Trophoblast cell (in vitro differentiated cells and primary cell): ENCODE measurements at regions not wholly inside any gene's neighbourhood (a gene's known extent, or its start where the extent isn't known, plus 50 kb on each side); places are given as distances from the start of the nearest gene placed in this dataset.

Experiments used
- DNase-seq, 2 donors: peaks; one replicate each; pipeline ENCODE4 v3.0.0-alpha.2; 2016
- H2AFZ ChIP-seq: 2 replicates; pipeline ENCODE4 v1.6.1; 2013; ENCODE audit warnings: low read length, moderate library complexity, mild to moderate bottlenecking; ENCODE audit not compliant: insufficient read depth, poor library complexity
- H2AK5ac ChIP-seq: 2 replicates; pipeline ENCODE4 v1.6.1; 2013; ENCODE audit warnings: mild to moderate bottlenecking, low read length
- H2BK120ac ChIP-seq: 2 replicates; pipeline ENCODE4 v1.6.1; 2013; ENCODE audit warnings: low read length, mild to moderate bottlenecking, moderate library complexity; ENCODE audit not compliant: insufficient read depth, poor library complexity
- H2BK12ac ChIP-seq: 2 replicates; pipeline ENCODE4 v1.6.1; 2013; ENCODE audit warnings: mild to moderate bottlenecking, low read length, moderate library complexity
- H2BK5ac ChIP-seq: 2 replicates; pipeline ENCODE4 v1.6.1; 2013; ENCODE audit warnings: low read length, low read depth, moderate library complexity, mild to moderate bottlenecking; ENCODE audit not compliant: poor library complexity
- H3K14ac ChIP-seq: 2 replicates; pipeline ENCODE4 v1.6.1; 2013; ENCODE audit warnings: mild to moderate bottlenecking, low read length
- H3K18ac ChIP-seq: 2 replicates; pipeline ENCODE4 v1.6.1; 2013; ENCODE audit warnings: mild to moderate bottlenecking, low read length
- H3K23ac ChIP-seq: 2 replicates; pipeline ENCODE4 v1.6.1; 2013; ENCODE audit warnings: low read length
- H3K27ac ChIP-seq: 2 replicates; pipeline ENCODE4 v1.5.1; 2013; ENCODE audit warnings: low read depth, mild to moderate bottlenecking, inconsistent platforms, low read length, moderate library complexity
- H3K27me3 ChIP-seq: 2 replicates; pipeline ENCODE4 v1.6.1; 2013; ENCODE audit warnings: inconsistent platforms, mild to moderate bottlenecking, low read length, moderate library complexity; ENCODE audit not compliant: insufficient read depth
- H3K36me3 ChIP-seq, 2 experiments: 1 replicate in 1 of 2; 2 replicates in 1 of 2; pipeline ENCODE4 v1.6.1; 2013; ENCODE audit warnings: low read length in 2 of 2, mild to moderate bottlenecking in 2 of 2, moderate library complexity in 1 of 2; ENCODE audit not compliant: insufficient read depth in 2 of 2, control insufficient read depth in 1 of 2
- H3K4ac ChIP-seq: 2 replicates; pipeline ENCODE4 v1.6.1; 2013; ENCODE audit warnings: low read depth, mild to moderate bottlenecking, low read length, moderate library complexity
- H3K4me1 ChIP-seq, 2 experiments: 1 replicate in 1 of 2; 2 replicates in 1 of 2; pipeline ENCODE4 v1.6.1; 2013; ENCODE audit warnings: low read length in 2 of 2, mild to moderate bottlenecking in 2 of 2, moderate library complexity in 1 of 2; ENCODE audit not compliant: insufficient read depth in 2 of 2, control insufficient read depth in 1 of 2
- H3K4me2 ChIP-seq: 2 replicates; pipeline ENCODE4 v1.6.1; 2013; ENCODE audit warnings: inconsistent platforms, mild to moderate bottlenecking, low read length, moderate library complexity
- H3K4me3 ChIP-seq: 2 replicates; pipeline ENCODE4 v1.5.1; 2013; ENCODE audit warnings: mild to moderate bottlenecking, low read depth, low read length, inconsistent platforms
- H3K79me1 ChIP-seq: one replicate; pipeline ENCODE4 v1.6.1; 2013; ENCODE audit warnings: low read length
- H3K79me2 ChIP-seq: 2 replicates; pipeline ENCODE4 v1.6.1; 2013; ENCODE audit warnings: low read length, mild to moderate bottlenecking; ENCODE audit not compliant: control insufficient read depth, insufficient read depth, poor library complexity
- H3K9ac ChIP-seq: 2 replicates; pipeline ENCODE4 v1.6.1; 2013; ENCODE audit warnings: mild to moderate bottlenecking, low read length
- H3K9me3 ChIP-seq: 2 replicates; pipeline ENCODE4 v1.6.1; 2013; ENCODE audit warnings: low read depth, mild to moderate bottlenecking, control low read depth, inconsistent platforms, low read length; ENCODE audit not compliant: insufficient read depth
- H4K12ac ChIP-seq: 2 replicates; pipeline ENCODE4 v1.6.1; 2013; ENCODE audit warnings: low read depth, mild to moderate bottlenecking, low read length, moderate library complexity
- H4K8ac ChIP-seq: 2 replicates; pipeline ENCODE4 v1.6.1; 2013; ENCODE audit warnings: low read depth, mild to moderate bottlenecking, low read length, moderate library complexity
- H4K91ac ChIP-seq: one replicate; pipeline ENCODE4 v1.6.1; 2013; ENCODE audit warnings: low read depth, mild to moderate bottlenecking, low read length, moderate library complexity
- WGBS: extraction: QIAGEN DNeasy Blood & Tissue Kit; methylation state at CpG from one replicate; pipeline ENCODE4 v1.1.7; 2013; ENCODE audit warnings: missing lambda C conversion rate; ENCODE audit not compliant: insufficient read length, insufficient coverage; ENCODE audit errors: extremely low coverage; 5-methylcytosine and 5-hydroxymethylcytosine counted together

- no peak overlapping the region for H4K8ac ChIP-seq
- H3K4me3 ChIP-seq = no peak overlapping the region
- H3K23ac ChIP-seq = no peak overlapping the region
- no peak overlapping the region for H4K91ac ChIP-seq
- no peak overlapping the region for H3K4ac ChIP-seq
- H3K4me2 ChIP-seq = no peak overlapping the region
- H3K79me1 ChIP-seq = no peaks in the 10 kb centered on the region
- H3K4me1 ChIP-seq = no peaks in the 10 kb centered on the region
- no peak for DNase-seq
- no peak overlapping the region for H2BK5ac ChIP-seq
- H3K27ac ChIP-seq = no peak overlapping the region
- H2AK5ac ChIP-seq = no peak overlapping the region
- H2BK12ac ChIP-seq = no peak overlapping the region
- no peak overlapping the region for H4K12ac ChIP-seq
- H3K9me3 ChIP-seq = no peaks in the 10 kb centered on the region
- no peak overlapping the region for H3K14ac ChIP-seq
- WGBS = no CpG with 5 or more reads among the region's 4 CpGs
- no peaks in the 10 kb centered on the region for H3K79me2 ChIP-seq
- H2AFZ ChIP-seq = no peak overlapping the region
- no peak overlapping the region for H2BK120ac ChIP-seq
- no peaks in the 10 kb centered on the region for H3K36me3 ChIP-seq
- H3K18ac ChIP-seq = no peak overlapping the region
- H3K9ac ChIP-seq = no peak overlapping the region
- no peaks in the 10 kb centered on the region for H3K27me3 ChIP-seq
Measured at GRCh38 chr6:97438011-97438671, 155.1 kb upstream of the MMS22L start.

GRCh38 chr6:97440590-97441176 is 157.7 kb upstream of the MMS22L start:
- Histone ChIP-seq H3K23ac (no peak overlapping the region), H3K4me1 (no peaks in the 10 kb centered on the region), H3K4me3 (no peak overlapping the region), H2BK120ac (no peak overlapping the region), H3K79me2 (no peaks in the 10 kb centered on the region), H3K27me3 (no peaks in the 10 kb centered on the region), H2BK12ac (no peak overlapping the region), H3K36me3 (no peaks in the 10 kb centered on the region), H4K91ac (no peak overlapping the region), H3K27ac (no peak overlapping the region), H4K8ac (no peak overlapping the region), H3K79me1 (no peaks in the 10 kb centered on the region), H3K4me2 (no peak overlapping the region), H3K4ac (no peak overlapping the region), H2AFZ (no peak overlapping the region), H3K18ac (no peak overlapping the region), H3K9me3 (no peaks in the 10 kb centered on the region), H3K9ac (no peak overlapping the region), H4K12ac (no peak overlapping the region), H2AK5ac (no peak overlapping the region), H2BK5ac (no peak overlapping the region), H3K14ac (no peak overlapping the region)
- peak in 1 of 2 donors; percentile 17 for DNase-seq
- no CpG with 5 or more reads among the region's 7 CpGs for WGBS

GRCh38 chr6:97443408-97444080 is 160.5 kb upstream of the MMS22L start:
- Histone ChIP-seq H3K9me3 (no peaks in the 10 kb centered on the region), H3K18ac (no peak overlapping the region), H3K36me3 (no peaks in the 10 kb centered on the region), H2AK5ac (no peak overlapping the region), H4K8ac (no peak overlapping the region), H2BK5ac (no peak overlapping the region), H3K79me2 (no peaks in the 10 kb centered on the region), H4K91ac (no peak overlapping the region), H3K9ac (no peak overlapping the region), H2BK120ac (no peak overlapping the region), H3K27me3 (no peaks in the 10 kb centered on the region), H3K79me1 (no peaks in the 10 kb centered on the region), H4K12ac (no peak overlapping the region), H2BK12ac (no peak overlapping the region), H3K4me3 (no peak overlapping the region), H3K27ac (no peak overlapping the region), H3K4me2 (no peak overlapping the region), H3K4me1 (no peaks in the 10 kb centered on the region), H3K23ac (no peak overlapping the region), H3K4ac (no peak overlapping the region), H3K14ac (no peak overlapping the region), H2AFZ (no peak overlapping the region)
- DNase-seq = no peak
- no CpG with 5 or more reads among the region's 5 CpGs for WGBS

GRCh38 chr6:97445407-97445806 is 162.4 kb upstream of the MMS22L start:
- Histone ChIP-seq H3K4ac (no peak overlapping the region), H3K79me2 (no peaks in the 10 kb centered on the region), H3K4me1 (no peaks in the 10 kb centered on the region), H3K27ac (no peak overlapping the region), H3K18ac (no peak overlapping the region), H2BK120ac (no peak overlapping the region), H3K4me3 (no peak overlapping the region), H4K91ac (no peak overlapping the region), H3K9me3 (no peaks in the 10 kb centered on the region), H2BK5ac (no peak overlapping the region), H3K36me3 (no peaks in the 10 kb centered on the region), H3K27me3 (no peaks in the 10 kb centered on the region), H3K9ac (no peak overlapping the region), H2AK5ac (no peak overlapping the region), H4K12ac (no peak overlapping the region), H3K79me1 (no peaks in the 10 kb centered on the region), H3K23ac (no peak overlapping the region), H2BK12ac (no peak overlapping the region), H3K4me2 (no peak overlapping the region), H2AFZ (no peak overlapping the region), H4K8ac (no peak overlapping the region), H3K14ac (no peak overlapping the region)
- DNase-seq = no peak
- WGBS = no CpG with 5 or more reads among the region's 3 CpGs
